CD14-positive monocyte (primary cell): ENCODE measurements at regions not wholly inside any gene's neighbourhood (a gene's known extent, or its start where the extent isn't known, plus 50 kb on each side); places are given as distances from the start of the nearest gene placed in this dataset.

Experiments
- DNase-seq, 3 donors: peaks; one replicate each; pipeline ENCODE4 v3.0.0-alpha.2; 2011 to 2022
- H2AFZ ChIP-seq: 2 replicates; pipeline ENCODE4 v1.6.0; 2012; ENCODE audit warnings: mild to moderate bottlenecking, low read depth, low read length, inconsistent platforms; ENCODE audit not compliant: insufficient read depth, poor library complexity, severe bottlenecking
- H3K27ac ChIP-seq, 2 donors: 1 replicate in 1 of 2; 2 replicates in 1 of 2; pipeline ENCODE4 v1.5.1; 2012 to 2013; ENCODE audit warnings: low read length in 2 of 2, control low read depth in 1 of 2, inconsistent platforms in 1 of 2, low read depth in 1 of 2, mild to moderate bottlenecking in 1 of 2
- H3K27me3 ChIP-seq, 2 donors: one replicate each; pipeline versions ENCODE4 v1.6.0 to v1.6.1; 2011 to 2013; ENCODE audit warnings: low read length in 2 of 2; ENCODE audit not compliant: control insufficient read depth in 2 of 2, insufficient read depth in 2 of 2
- H3K36me3 ChIP-seq, 2 donors: replicated peaks in 1 of 2; 1 replicate in 1 of 2; 2 replicates in 1 of 2; pipeline versions ENCODE4 v1.5.1 to v1.6.1; 2012 to 2013; ENCODE audit warnings: low read length in 2 of 2, control low read depth in 1 of 2, inconsistent platforms in 1 of 2, mild to moderate bottlenecking in 1 of 2; ENCODE audit not compliant: insufficient read depth in 2 of 2, control insufficient read depth in 1 of 2
- H3K4me1 ChIP-seq, 2 donors: 1 replicate in 1 of 2; 2 replicates in 1 of 2; pipeline versions ENCODE4 v1.5.1 to v1.6.1; 2012 to 2013; ENCODE audit warnings: low read length in 2 of 2, control low read depth in 1 of 2, inconsistent platforms in 1 of 2, mild to moderate bottlenecking in 1 of 2, moderate library complexity in 1 of 2; ENCODE audit not compliant: insufficient read depth in 2 of 2, control insufficient read depth in 1 of 2
- H3K4me2 ChIP-seq: replicated peaks from 2 replicates; pipeline ENCODE3; 2012; ENCODE audit warnings: low read length, moderate library complexity, mild to moderate bottlenecking; ENCODE audit not compliant: poor library complexity, severe bottlenecking; ENCODE audit errors: extremely low read depth
- H3K4me3 ChIP-seq, 3 experiments: fragments of 200-600 bp in 1 of 3; sonication (generic) in 1 of 3; replicated peaks in 1 of 3; 1 replicate in 2 of 3; 2 replicates in 1 of 3; pipeline ENCODE4 v1.5.1; 2011 to 2013; ENCODE audit warnings: low read length in 3 of 3, mild to moderate bottlenecking in 3 of 3, control low read depth in 2 of 3, low read depth in 2 of 3, inconsistent platforms in 1 of 3, moderate library complexity in 1 of 3
- H3K79me2 ChIP-seq: 2 replicates; pipeline ENCODE4 v1.6.0; 2012; ENCODE audit warnings: mild to moderate bottlenecking, control low read depth, inconsistent platforms, low read length, moderate library complexity; ENCODE audit not compliant: insufficient read depth
- H3K9ac ChIP-seq: 2 replicates; pipeline ENCODE4 v1.6.0; 2017; ENCODE audit warnings: low read length, mild to moderate bottlenecking; ENCODE audit not compliant: insufficient read depth, poor library complexity, severe bottlenecking
- H3K9me3 ChIP-seq, 2 donors: replicated peaks in 1 of 2; 1 replicate in 1 of 2; 2 replicates in 1 of 2; pipeline versions ENCODE4 v1.5.1 to v1.6.1; 2012 to 2013; ENCODE audit warnings: low read length in 2 of 2, control low read depth in 1 of 2; ENCODE audit not compliant: control insufficient read depth in 1 of 2, insufficient read depth in 1 of 2
- H4K20me1 ChIP-seq: 2 replicates; pipeline ENCODE4 v1.6.0; 2012; ENCODE audit warnings: mild to moderate bottlenecking, low read length, control low read depth, moderate library complexity; ENCODE audit not compliant: insufficient read depth
- H3K27ac Mint-ChIP-seq, 7 donors: one replicate each; pipeline ENCODE4 v1.8.0; 2020; ENCODE audit warnings: mild to moderate bottlenecking in 7 of 7, mixed read lengths in 7 of 7, moderate library complexity in 6 of 7, inconsistent platforms in 2 of 7
- H3K27me3 Mint-ChIP-seq, 3 donors: one replicate each; pipeline ENCODE4 v1.8.0; 2021 to 2022; ENCODE audit warnings: low read depth in 3 of 3, mild to moderate bottlenecking in 3 of 3, mixed read lengths in 3 of 3, moderate library complexity in 3 of 3, inconsistent platforms in 1 of 3
- H3K36me3 Mint-ChIP-seq, 2 donors: one replicate each; pipeline ENCODE4 v1.8.0; 2020; ENCODE audit warnings: mixed read lengths in 2 of 2, inconsistent platforms in 1 of 2, mild to moderate bottlenecking in 1 of 2
- H3K4me1 Mint-ChIP-seq: one replicate; pipeline ENCODE4 v1.8.0; 2020; ENCODE audit warnings: mild to moderate bottlenecking, mixed read lengths
- H3K4me3 Mint-ChIP-seq, 2 donors: one replicate each; pipeline ENCODE4 v1.8.0; 2020; ENCODE audit warnings: mild to moderate bottlenecking in 2 of 2, mixed read lengths in 2 of 2, moderate library complexity in 1 of 2
- H3K9me3 Mint-ChIP-seq, 7 donors: one replicate each; pipeline ENCODE4 v1.8.0; 2020 to 2022; ENCODE audit warnings: mixed read lengths in 7 of 7, mild to moderate bottlenecking in 6 of 7, moderate library complexity in 6 of 7, inconsistent platforms in 2 of 7
- CTCF ChIP-seq: fragments of 200-600 bp; IDR thresholded peaks from one replicate; pipeline ENCODE4 v1.8.0; 2022; ENCODE audit warnings: antibody characterized with exemption, mild to moderate bottlenecking
- WGBS: methylation state at CpG from one replicate; pipeline ENCODE4 v1.1.5; 2013; ENCODE audit warnings: missing lambda C conversion rate; ENCODE audit not compliant: insufficient coverage; 5-methylcytosine and 5-hydroxymethylcytosine counted together
- intact Hi-C, 2 donors: fragments of 100-400 bp; cut with micrococcal nuclease; formaldehyde crosslinking; loops; one replicate each; pipeline versions ENCODE4 v1.15.0 to v1.15.1; 2023

GRCh38 chr19:28948026-28948425 is 264.9 kb downstream of the UQCRFS1 start:
- no peaks in the 10 kb centered on the region for H3K36me3 ChIP-seq
- no peak overlapping the region for H3K9ac ChIP-seq
- H3K4me1 ChIP-seq = no peaks in the 10 kb centered on the region
- no peak overlapping the region for H3K4me2 ChIP-seq
- Mint-ChIP-seq H3K36me3 (no peaks in the 10 kb centered on the region), H3K9me3 (peaks cover 0 to 17% (median 6%) of the 10 kb centered on the region in 7 donors), H3K27me3 (peaks cover under 1 to 2% (median 2%) of the 10 kb centered on the region in 3 donors), H3K27ac (no peak overlapping the region), H3K4me3 (no peak overlapping the region), H3K4me1 (no peaks in the 10 kb centered on the region)
- H3K27ac ChIP-seq = no peak overlapping the region
- 81% methylated on average over 12 of the region's 13 CpGs for WGBS
- H3K4me3 ChIP-seq = no peak overlapping the region
- H3K27me3 ChIP-seq = no peaks in the 10 kb centered on the region
- no peaks in the 10 kb centered on the region for H4K20me1 ChIP-seq
- H3K9me3 ChIP-seq = peaks cover 0 to 5% of the 10 kb centered on the region in 2 donors
- H3K79me2 ChIP-seq = no peaks in the 10 kb centered on the region
- TF ChIP-seq CTCF = no peak
- H2AFZ ChIP-seq = no peak overlapping the region
- no peak for DNase-seq
- intact Hi-C loops = no loop called here

- Histone ChIP-seq H3K27me3 (no peaks in the 10 kb centered on the region), H3K4me1 (no peaks in the 10 kb centered on the region), H3K27ac (no peak overlapping the region), H3K4me2 (no peak overlapping the region), H3K9me3 (no peaks in the 10 kb centered on the region), H3K36me3 (no peaks in the 10 kb centered on the region), H3K9ac (no peak overlapping the region), H3K79me2 (no peaks in the 10 kb centered on the region), H3K4me3 (no peak overlapping the region), H2AFZ (no peak overlapping the region), H4K20me1 (no peaks in the 10 kb centered on the region)
- Mint-ChIP-seq H3K27me3 (peaks cover 2 to 6% (median 2%) of the 10 kb centered on the region in 3 donors), H3K27ac (no peak overlapping the region), H3K9me3 (peaks cover 0 to 11% (median 3%) of the 10 kb centered on the region in 7 donors), H3K4me1 (no peaks in the 10 kb centered on the region), H3K4me3 (no peak overlapping the region), H3K36me3 (no peaks in the 10 kb centered on the region)
- DNase-seq = no peak
- TF ChIP-seq CTCF = no peak
- WGBS = 77% methylated on average over 5 of the region's 8 CpGs
- intact Hi-C loops = no loop called here
Measured at GRCh38 chr19:28943651-28944050, 269.3 kb downstream of the UQCRFS1 start.
